Adrenal gland (tissue), 9 donors: ENCODE measurements at regions not wholly inside any gene's neighbourhood (a gene's known extent, or its start where the extent isn't known, plus 50 kb on each side); places are given as distances from the start of the nearest gene placed in this dataset.

Source experiments
- DNase-seq, 7 donors: peaks; one replicate each; pipeline ENCODE4 v3.0.0-alpha.2; 2019 to 2020
- H3K27ac ChIP-seq, 5 donors: fragments of 200-600 bp; sonication (generic) in 4 of 5; 1 replicate in 3 of 5; 2 replicates in 2 of 5; pipeline versions ENCODE4 v1.5.1 to v1.8.0; 2016 to 2020; ENCODE audit warnings: mild to moderate bottlenecking in 1 of 5
- H3K27me3 ChIP-seq: fragments of 200-600 bp; 2 replicates; pipeline ENCODE4 v1.8.0; 2021
- H3K36me3 ChIP-seq, 2 donors: fragments of 200-600 bp; replicated peaks in 1 of 2; 1 replicate in 1 of 2; 2 replicates in 1 of 2; pipeline versions ENCODE4 v1.5.1 to v1.8.0; 2018 to 2022
- H3K4me1 ChIP-seq, 2 donors: fragments of 200-600 bp; replicated peaks in 1 of 2; 1 replicate in 1 of 2; 2 replicates in 1 of 2; pipeline versions ENCODE4 v1.5.1 to v1.8.0; 2018 to 2021
- H3K4me3 ChIP-seq, 4 donors: fragments of 200-600 bp; sonication (generic) in 3 of 4; one replicate each; pipeline ENCODE4 v1.5.1; 2016 to 2018
- H3K9me3 ChIP-seq, 3 donors: fragments of 200-600 bp; sonication (generic) in 1 of 3; replicated peaks in 1 of 3; 1 replicate in 2 of 3; 2 replicates in 1 of 3; pipeline versions ENCODE4 v1.5.1 to v1.8.0; 2016 to 2021
- POLR2A ChIP-seq, 2 donors: fragments of 450-650 bp; IDR thresholded peaks; one replicate each; pipeline ENCODE4 v1.6.1; 2017; ENCODE audit warnings: antibody characterized with exemption in 2 of 2, mild to moderate bottlenecking in 2 of 2, moderate library complexity in 1 of 2
- WGBS, 4 donors: extraction: QIAGEN DNeasy Blood & Tissue Kit in 2 of 4; methylation state at CpG; one replicate each; pipeline versions ENCODE4 v1.1.5 to v1.1.7; 2013 to 2017; 5-methylcytosine and 5-hydroxymethylcytosine counted together
- intact Hi-C, 2 donors: fragments of 100-400 bp; cut with DNase I; formaldehyde crosslinking; loops; one replicate each; pipeline versions ENCODE4 v1.14.1 to v1.15.0; 2022 to 2023
- TF ChIP-seq, protein P1 (sequence below), 6 experiments: fragments of 450-650 bp in 4 of 6; fragments of 200-600 bp in 2 of 6; sonication (generic) in 1 of 6; IDR thresholded peaks; 1 replicate in 5 of 6; 2 replicates in 1 of 6; pipeline versions ENCODE4 v1.5.1 to v1.8.0; 2016 to 2021; ENCODE audit warnings: antibody characterized with exemption in 6 of 6, mild to moderate bottlenecking in 2 of 6, moderate library complexity in 1 of 6
- donor health status: healthy with polysubstance abuse.
- donor health status: Bipolar disorder and iron deficiency.
- donor health status: DM: yes; HTN: yes; CAD: no.
- donor health status: DM: no; HTN: no; CAD: no.
- donor health status: DM: no; HTN: no; CAD: no.

- Histone ChIP-seq H3K36me3 (no peaks in the 10 kb centered on the region), H3K27me3 (no peaks in the 10 kb centered on the region), H3K4me1 (no peaks in the 10 kb centered on the region), H3K27ac (no peak overlapping the region), H3K4me3 (no peak overlapping the region), H3K9me3 (no peaks in the 10 kb centered on the region)
- DNase-seq = no peak
- TF ChIP-seq POLR2A (IDR thresholded peaks at IDR 0.05) = no peak
- TF ChIP-seq, protein P1, sequence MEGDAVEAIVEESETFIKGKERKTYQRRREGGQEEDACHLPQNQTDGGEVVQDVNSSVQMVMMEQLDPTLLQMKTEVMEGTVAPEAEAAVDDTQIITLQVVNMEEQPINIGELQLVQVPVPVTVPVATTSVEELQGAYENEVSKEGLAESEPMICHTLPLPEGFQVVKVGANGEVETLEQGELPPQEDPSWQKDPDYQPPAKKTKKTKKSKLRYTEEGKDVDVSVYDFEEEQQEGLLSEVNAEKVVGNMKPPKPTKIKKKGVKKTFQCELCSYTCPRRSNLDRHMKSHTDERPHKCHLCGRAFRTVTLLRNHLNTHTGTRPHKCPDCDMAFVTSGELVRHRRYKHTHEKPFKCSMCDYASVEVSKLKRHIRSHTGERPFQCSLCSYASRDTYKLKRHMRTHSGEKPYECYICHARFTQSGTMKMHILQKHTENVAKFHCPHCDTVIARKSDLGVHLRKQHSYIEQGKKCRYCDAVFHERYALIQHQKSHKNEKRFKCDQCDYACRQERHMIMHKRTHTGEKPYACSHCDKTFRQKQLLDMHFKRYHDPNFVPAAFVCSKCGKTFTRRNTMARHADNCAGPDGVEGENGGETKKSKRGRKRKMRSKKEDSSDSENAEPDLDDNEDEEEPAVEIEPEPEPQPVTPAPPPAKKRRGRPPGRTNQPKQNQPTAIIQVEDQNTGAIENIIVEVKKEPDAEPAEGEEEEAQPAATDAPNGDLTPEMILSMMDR (IDR thresholded peaks at IDR 0.05) = no peak
- intact Hi-C loops = no loop called here
Observed at GRCh38 chr4:170652571-170652970, 562.8 kb upstream of the AADAT start.

DNA sequence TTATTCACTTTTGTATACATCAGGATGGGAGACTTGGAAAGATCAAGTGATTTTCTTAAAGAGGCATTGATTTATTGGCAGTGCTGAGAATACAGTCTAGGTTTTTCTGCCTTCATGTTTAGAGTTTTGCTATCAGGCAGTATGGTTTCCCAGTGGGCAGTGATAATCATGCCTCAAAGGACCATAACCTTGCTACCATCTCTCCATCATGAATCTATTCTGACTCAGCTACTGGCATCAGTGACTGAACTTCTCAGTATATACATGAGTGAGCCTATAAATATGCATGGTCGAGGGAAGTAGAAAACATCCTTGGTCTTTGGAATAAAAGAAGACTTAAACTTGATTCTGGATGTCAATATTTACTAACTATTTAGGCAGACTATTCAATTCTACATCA lies 562.0 kb upstream of the AADAT start:
- 53 to 72% (median 69%) methylated on average over 1 of the region's 1 CpG for WGBS, 4 donors
- no peak overlapping the region for H3K27ac ChIP-seq
- no peak overlapping the region for H3K4me3 ChIP-seq
- DNase-seq = no peak
- intact Hi-C loops = no loop called here
- no peaks in the 10 kb centered on the region for H3K27me3 ChIP-seq
- H3K9me3 ChIP-seq = no peaks in the 10 kb centered on the region
- H3K36me3 ChIP-seq = no peaks in the 10 kb centered on the region
- no peaks in the 10 kb centered on the region for H3K4me1 ChIP-seq
- TF ChIP-seq POLR2A (IDR thresholded peaks at IDR 0.05) = no peak
- TF ChIP-seq, protein P1 (IDR thresholded peaks at IDR 0.05) = no peak

DNA sequence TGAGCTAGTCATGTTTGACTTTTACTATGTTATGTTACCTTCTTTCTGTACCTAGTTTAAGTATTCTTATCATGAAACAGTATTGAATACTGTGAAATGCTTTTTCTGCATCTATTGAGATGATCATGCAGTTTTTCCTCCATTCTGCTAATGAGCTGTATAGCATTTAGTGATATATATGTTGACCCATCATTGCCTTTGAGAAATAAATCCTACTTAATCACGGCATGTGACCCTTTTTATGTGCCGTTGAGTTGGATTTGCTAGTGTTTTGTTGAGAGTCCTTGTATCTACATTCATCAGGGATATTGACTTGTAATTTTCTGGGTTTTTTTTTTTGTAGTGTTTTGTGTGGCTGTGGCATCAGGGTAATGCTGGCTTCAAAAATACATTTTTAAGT lies 537.7 kb upstream of the AADAT start:
- Histone ChIP-seq H3K27me3 (no peaks in the 10 kb centered on the region), H3K4me1 (no peaks in the 10 kb centered on the region), H3K9me3 (peaks cover 0 to 8% (median 0%) of the 10 kb centered on the region in 3 donors), H3K27ac (no peak overlapping the region), H3K4me3 (no peak overlapping the region), H3K36me3 (no peaks in the 10 kb centered on the region)
- no peak for TF ChIP-seq POLR2A (IDR thresholded peaks at IDR 0.05)
- TF ChIP-seq, protein P1 (IDR thresholded peaks at IDR 0.05) = no peak
- 49 to 70% (median 59%) methylated on average over 2 of the region's 2 CpGs for WGBS, 4 donors
- intact Hi-C loops = no loop called here
- no peak for DNase-seq

DNA sequence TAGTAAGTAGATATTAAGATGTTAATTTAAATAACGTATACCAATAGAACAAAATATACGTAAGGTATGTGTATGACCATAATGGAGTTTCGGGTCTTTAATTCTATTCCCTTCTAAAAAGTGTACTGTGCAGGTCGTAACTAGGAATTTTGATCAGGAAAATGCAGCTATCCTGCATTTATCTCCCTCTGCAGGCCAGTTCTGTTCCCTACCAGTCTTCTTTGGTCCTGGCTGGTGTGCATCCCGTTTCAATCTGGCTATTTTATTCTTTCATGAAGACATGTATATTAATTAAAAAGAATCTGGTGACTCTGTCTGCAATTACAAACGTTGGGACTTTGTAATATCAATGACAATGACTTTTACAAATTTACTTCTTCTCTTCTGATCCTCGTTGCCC lies 534.1 kb upstream of the AADAT start:
- Histone ChIP-seq H3K9me3 (peaks cover 0 to 6% (median 0%) of the 10 kb centered on the region in 3 donors), H3K27ac (no peak overlapping the region), H3K27me3 (no peaks in the 10 kb centered on the region), H3K4me3 (no peak overlapping the region), H3K4me1 (no peaks in the 10 kb centered on the region), H3K36me3 (no peaks in the 10 kb centered on the region)
- WGBS, 4 donors = 61 to 67% (median 63%) methylated on average over 7 of the region's 7 CpGs
- intact Hi-C loops = no loop called here
- DNase-seq = no peak
- TF ChIP-seq POLR2A (IDR thresholded peaks at IDR 0.05) = no peak
- TF ChIP-seq, protein P1 (IDR thresholded peaks at IDR 0.05) = no peak
